Stimulated activated naive CD8-positive, alpha-beta T cell treated with anti-CD3 and anti-CD28 coated beads, Interleukin-15, Interleukin-2, amounts not matched to agents 100 ng/mL and 50 ng/mL, for 24 hours (primary cell): ENCODE measurements at regions not wholly inside any gene's neighbourhood (a gene's known extent, or its start where the extent isn't known, plus 50 kb on each side); places are given as distances from the start of the nearest gene placed in this dataset.

Experiments used
- H3K27ac Mint-ChIP-seq: one replicate; pipeline ENCODE4 v1.8.0; 2021; ENCODE audit warnings: mild to moderate bottlenecking, mixed read lengths
- H3K27me3 Mint-ChIP-seq: one replicate; pipeline ENCODE4 v1.8.0; 2021; ENCODE audit warnings: mixed read lengths
- H3K36me3 Mint-ChIP-seq: one replicate; pipeline ENCODE4 v1.8.0; 2021; ENCODE audit warnings: low read depth, mixed read lengths
- H3K4me1 Mint-ChIP-seq: one replicate; pipeline ENCODE4 v1.8.0; 2021; ENCODE audit warnings: low read depth, mixed read lengths
- H3K4me3 Mint-ChIP-seq: one replicate; pipeline ENCODE4 v1.8.0; 2021; ENCODE audit warnings: mild to moderate bottlenecking, mixed read lengths
- H3K9me3 Mint-ChIP-seq: one replicate; pipeline ENCODE4 v1.8.0; 2021; ENCODE audit warnings: mixed read lengths

GRCh38 chr4:176843710-176844109 is 51.0 kb upstream of the VEGFC start:
- H3K27me3 Mint-ChIP-seq: no peaks in the 10 kb centered on the region
- H3K4me3 Mint-ChIP-seq: no peak overlapping the region
- H3K9me3 Mint-ChIP-seq: no peaks in the 10 kb centered on the region
- H3K36me3 Mint-ChIP-seq: no peaks in the 10 kb centered on the region
- peaks cover 7% of the 10 kb centered on the region for H3K4me1 Mint-ChIP-seq
- H3K27ac Mint-ChIP-seq: no peak overlapping the region

DNA sequence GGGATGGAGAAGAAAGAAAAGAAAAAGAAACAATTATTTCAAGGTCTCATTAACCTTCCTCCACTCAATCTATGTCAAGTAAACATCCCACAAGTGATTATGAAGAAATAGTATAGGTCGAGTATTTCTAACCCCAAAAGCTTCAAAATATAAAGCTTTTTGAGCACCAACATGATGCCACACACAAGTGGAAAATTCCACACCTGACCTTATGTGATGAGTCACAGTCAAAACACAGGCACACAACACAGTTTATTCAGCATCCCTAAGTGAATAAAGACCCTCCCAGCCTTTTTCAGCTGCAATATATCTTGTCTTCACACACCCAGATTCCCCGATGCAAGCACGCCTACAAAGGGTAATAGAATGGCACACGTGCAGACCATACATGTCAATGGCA is 51.7 kb upstream of the VEGFC start:
- Mint-ChIP-seq H3K27me3 (no peaks in the 10 kb centered on the region), H3K4me1 (peaks cover 7% of the 10 kb centered on the region), H3K27ac (no peak overlapping the region), H3K9me3 (no peaks in the 10 kb centered on the region), H3K36me3 (no peaks in the 10 kb centered on the region), H3K4me3 (no peak overlapping the region)

DNA sequence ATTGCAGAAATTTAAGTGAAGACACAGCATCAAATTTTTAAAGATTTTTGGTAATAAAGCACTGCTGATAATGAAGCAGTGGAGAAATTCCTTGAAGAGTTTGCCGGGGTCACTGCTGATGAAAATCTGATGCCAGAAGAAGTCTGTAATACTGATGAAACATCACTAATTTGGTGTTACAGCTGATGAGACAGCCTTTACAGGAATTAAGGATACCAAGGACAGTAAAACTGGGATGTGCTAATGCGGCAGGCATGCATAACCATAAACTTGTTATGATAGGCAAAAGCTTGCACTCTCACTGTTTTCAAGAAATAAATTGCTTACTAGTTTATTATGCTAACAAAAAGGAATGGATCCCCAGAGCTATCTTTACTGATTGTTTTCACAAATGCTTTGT is 52.9 kb upstream of the VEGFC start:
- H3K4me1 Mint-ChIP-seq: peaks cover 1% of the 10 kb centered on the region
- no peak overlapping the region for H3K4me3 Mint-ChIP-seq
- H3K9me3 Mint-ChIP-seq: no peaks in the 10 kb centered on the region
- no peak overlapping the region for H3K27ac Mint-ChIP-seq
- H3K36me3 Mint-ChIP-seq: no peaks in the 10 kb centered on the region
- no peaks in the 10 kb centered on the region for H3K27me3 Mint-ChIP-seq

- H3K27ac Mint-ChIP-seq: no peak overlapping the region
- H3K4me3 Mint-ChIP-seq: no peak overlapping the region
- no peaks in the 10 kb centered on the region for H3K27me3 Mint-ChIP-seq
- no peaks in the 10 kb centered on the region for H3K36me3 Mint-ChIP-seq
- H3K9me3 Mint-ChIP-seq: peaks cover 4% of the 10 kb centered on the region
- no peaks in the 10 kb centered on the region for H3K4me1 Mint-ChIP-seq
Measured at GRCh38 chr4:176849076-176849475, 56.4 kb upstream of the VEGFC start.

DNA sequence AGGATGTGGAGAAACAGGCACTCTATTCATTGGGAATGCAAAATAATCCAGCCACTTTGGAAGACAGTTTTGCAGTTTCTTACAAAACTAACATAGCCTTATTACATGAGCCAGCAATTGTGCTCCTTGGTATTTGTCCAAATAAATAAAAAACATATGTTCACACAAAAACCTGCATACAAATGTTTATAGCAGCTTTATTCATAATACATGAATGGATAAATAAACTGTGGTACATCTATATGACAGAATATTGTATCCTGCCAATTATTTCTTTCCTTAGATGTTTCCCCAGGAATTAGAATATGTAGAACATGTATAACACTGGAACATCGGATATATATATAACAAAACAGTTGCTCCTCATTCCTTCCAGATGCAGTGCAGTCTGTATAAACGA is 57.7 kb upstream of the VEGFC start:
- Mint-ChIP-seq H3K27me3 (no peaks in the 10 kb centered on the region), H3K27ac (no peak overlapping the region), H3K36me3 (no peaks in the 10 kb centered on the region), H3K4me1 (no peaks in the 10 kb centered on the region), H3K4me3 (no peak overlapping the region), H3K9me3 (peaks cover 4% of the 10 kb centered on the region)

- Mint-ChIP-seq H3K4me3 (no peak overlapping the region), H3K9me3 (peaks cover 12% of the 10 kb centered on the region), H3K27ac (no peak overlapping the region), H3K4me1 (no peaks in the 10 kb centered on the region), H3K36me3 (no peaks in the 10 kb centered on the region), H3K27me3 (no peaks in the 10 kb centered on the region)
Measured at GRCh38 chr4:176856421-176856820, 63.7 kb upstream of the VEGFC start.

DNA sequence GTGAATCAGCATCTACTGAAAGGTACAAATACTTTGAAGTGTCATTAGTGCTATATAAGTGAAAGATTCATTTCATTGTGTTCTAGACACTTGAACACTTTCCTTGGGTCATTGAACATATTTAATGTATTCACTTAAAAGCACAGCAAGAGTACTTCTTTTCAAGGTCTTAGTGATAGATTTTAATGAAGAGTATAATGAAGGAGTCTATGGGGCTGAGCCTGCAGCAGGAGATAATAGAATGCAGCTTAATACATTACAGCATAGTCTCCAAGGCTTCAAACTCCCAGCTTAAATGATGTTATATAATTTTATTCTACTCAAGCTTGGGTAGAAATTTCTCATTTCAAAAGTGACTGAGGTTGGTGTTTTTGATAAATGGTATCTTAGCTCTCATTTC is 66.1 kb upstream of the VEGFC start:
- Mint-ChIP-seq H3K4me1 (no peaks in the 10 kb centered on the region), H3K4me3 (no peak overlapping the region), H3K36me3 (no peaks in the 10 kb centered on the region), H3K27ac (no peak overlapping the region), H3K9me3 (peaks cover 15% of the 10 kb centered on the region), H3K27me3 (no peaks in the 10 kb centered on the region)

DNA sequence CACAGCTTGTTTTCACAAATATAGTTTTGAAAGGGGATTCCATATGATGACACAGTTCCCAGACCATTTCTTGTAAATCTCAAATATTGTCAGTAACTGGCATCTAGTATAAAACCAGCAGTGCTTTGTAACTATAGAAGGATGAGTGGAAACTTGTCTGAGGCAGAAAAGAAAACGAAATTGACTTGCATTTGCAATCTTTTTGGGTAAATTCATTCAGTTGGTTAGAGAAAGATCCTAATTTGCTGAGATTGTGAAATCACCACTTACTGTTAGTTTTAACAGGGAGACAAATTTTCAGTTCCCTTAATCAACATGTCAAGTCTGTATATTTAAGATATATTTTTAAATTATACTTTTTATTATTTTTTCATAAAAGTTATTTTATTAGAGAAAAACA is 71.5 kb upstream of the VEGFC start:
- no peaks in the 10 kb centered on the region for H3K4me1 Mint-ChIP-seq
- H3K36me3 Mint-ChIP-seq: no peaks in the 10 kb centered on the region
- H3K4me3 Mint-ChIP-seq: no peak overlapping the region
- no peaks in the 10 kb centered on the region for H3K27me3 Mint-ChIP-seq
- peaks cover 14% of the 10 kb centered on the region for H3K9me3 Mint-ChIP-seq
- no peak overlapping the region for H3K27ac Mint-ChIP-seq

GRCh38 chr4:176868676-176869075 is 76.0 kb upstream of the VEGFC start:
- Mint-ChIP-seq H3K4me3 (no peak overlapping the region), H3K9me3 (peaks cover 9% of the 10 kb centered on the region), H3K4me1 (no peaks in the 10 kb centered on the region), H3K36me3 (no peaks in the 10 kb centered on the region), H3K27me3 (no peaks in the 10 kb centered on the region), H3K27ac (no peak overlapping the region)

DNA sequence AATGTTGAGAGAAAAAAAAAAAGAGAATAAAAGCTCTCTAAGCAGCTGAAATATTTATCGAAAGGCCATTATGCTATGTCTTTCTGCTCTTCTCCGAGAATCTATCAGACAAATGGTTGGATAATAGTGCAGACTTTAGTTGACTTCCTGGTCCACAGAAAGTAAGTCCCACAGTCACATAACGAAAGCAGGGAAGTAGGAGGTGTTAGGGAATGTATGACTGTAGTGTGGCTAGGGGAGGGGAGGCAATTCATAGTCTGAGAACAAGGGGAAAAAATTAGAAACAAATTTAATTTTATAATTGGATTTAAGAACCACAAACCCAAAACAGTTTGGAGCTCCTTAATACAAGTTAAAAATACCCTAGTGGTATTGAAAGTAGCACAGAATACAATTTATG is 79.7 kb upstream of the VEGFC start:
- H3K9me3 Mint-ChIP-seq: peaks cover 15% of the 10 kb centered on the region
- no peak overlapping the region for H3K27ac Mint-ChIP-seq
- H3K27me3 Mint-ChIP-seq: no peaks in the 10 kb centered on the region
- H3K4me1 Mint-ChIP-seq: no peaks in the 10 kb centered on the region
- no peaks in the 10 kb centered on the region for H3K36me3 Mint-ChIP-seq
- no peak overlapping the region for H3K4me3 Mint-ChIP-seq

GRCh38 chr4:176874721-176875445 is 82.2 kb upstream of the VEGFC start:
- H3K9me3 Mint-ChIP-seq: peaks cover 10% of the 10 kb centered on the region
- H3K4me1 Mint-ChIP-seq: no peaks in the 10 kb centered on the region
- no peak overlapping the region for H3K27ac Mint-ChIP-seq
- no peak overlapping the region for H3K4me3 Mint-ChIP-seq
- no peaks in the 10 kb centered on the region for H3K36me3 Mint-ChIP-seq
- H3K27me3 Mint-ChIP-seq: no peaks in the 10 kb centered on the region

DNA sequence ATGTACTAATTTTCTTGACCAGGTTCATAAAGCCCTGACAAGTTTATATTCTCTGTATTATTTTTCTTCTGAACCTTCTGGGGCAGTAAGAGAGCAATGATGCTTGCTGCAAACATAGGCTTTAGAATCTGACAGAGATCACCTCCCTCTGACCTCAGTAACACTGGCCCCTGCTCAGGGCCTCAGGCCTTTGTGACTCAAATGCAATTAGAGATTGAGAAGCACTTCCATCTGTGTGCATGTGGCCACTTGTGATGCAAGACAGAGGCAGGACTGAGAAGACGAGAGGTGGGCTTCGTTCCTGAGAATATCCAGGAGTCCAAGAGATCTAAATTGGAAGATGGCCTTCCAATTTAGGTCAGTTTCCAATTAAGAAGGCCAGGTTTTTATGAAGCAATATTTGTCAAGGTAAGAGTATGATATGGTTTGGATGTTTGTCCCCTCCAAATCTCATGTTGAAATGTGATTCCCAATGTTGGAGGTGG is 82.8 kb upstream of the VEGFC start:
- peaks cover 10% of the 10 kb centered on the region for H3K9me3 Mint-ChIP-seq
- H3K27me3 Mint-ChIP-seq: no peaks in the 10 kb centered on the region
- no peak overlapping the region for H3K4me3 Mint-ChIP-seq
- H3K36me3 Mint-ChIP-seq: no peaks in the 10 kb centered on the region
- no peak overlapping the region for H3K27ac Mint-ChIP-seq
- H3K4me1 Mint-ChIP-seq: no peaks in the 10 kb centered on the region

- H3K36me3 Mint-ChIP-seq: no peaks in the 10 kb centered on the region
- H3K4me1 Mint-ChIP-seq: no peaks in the 10 kb centered on the region
- H3K4me3 Mint-ChIP-seq: no peak overlapping the region
- no peak overlapping the region for H3K27ac Mint-ChIP-seq
- no peaks in the 10 kb centered on the region for H3K27me3 Mint-ChIP-seq
- H3K9me3 Mint-ChIP-seq: peaks cover 13% of the 10 kb centered on the region
Measured at GRCh38 chr4:176879380-176880116, 86.8 kb upstream of the VEGFC start.

DNA sequence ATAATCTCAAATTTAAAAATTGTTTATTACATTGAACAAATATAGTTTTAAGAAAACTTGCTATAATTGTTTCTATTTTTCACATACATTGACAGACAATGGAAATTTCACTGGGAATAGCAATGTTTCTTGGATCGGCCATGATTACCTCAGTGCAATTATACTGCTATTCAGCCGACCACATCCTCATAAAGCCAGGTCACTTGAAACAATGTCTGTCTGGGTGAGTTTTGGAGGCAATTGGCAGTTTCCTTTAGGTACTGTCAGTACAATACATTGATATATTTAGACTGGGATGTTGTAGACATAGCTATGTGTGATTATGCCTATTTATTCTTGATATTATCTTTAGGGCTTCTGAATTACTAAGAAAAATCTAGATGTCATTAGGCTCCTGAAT is 89.5 kb upstream of the VEGFC start:
- no peaks in the 10 kb centered on the region for H3K4me1 Mint-ChIP-seq
- no peak overlapping the region for H3K4me3 Mint-ChIP-seq
- peaks cover 6% of the 10 kb centered on the region for H3K9me3 Mint-ChIP-seq
- no peaks in the 10 kb centered on the region for H3K36me3 Mint-ChIP-seq
- H3K27ac Mint-ChIP-seq: no peak overlapping the region
- H3K27me3 Mint-ChIP-seq: no peaks in the 10 kb centered on the region

- no peaks in the 10 kb centered on the region for H3K36me3 Mint-ChIP-seq
Measured at GRCh38 chr4:176883108-176883550, 90.4 kb upstream of the VEGFC start.

More at GRCh38 chr4:176883108-176883550, 90.4 kb upstream of the VEGFC start:
- peaks cover 6% of the 10 kb centered on the region for H3K9me3 Mint-ChIP-seq
- H3K27me3 Mint-ChIP-seq: no peaks in the 10 kb centered on the region
- no peak overlapping the region for H3K4me3 Mint-ChIP-seq
- no peak overlapping the region for H3K27ac Mint-ChIP-seq
- H3K4me1 Mint-ChIP-seq: no peaks in the 10 kb centered on the region
